ENCODE measurements at regions not wholly inside any gene's neighbourhood (a gene's known extent, or its start where the extent isn't known, plus 50 kb on each side); places are given as distances from the start of the nearest gene placed in this dataset.

DNA sequence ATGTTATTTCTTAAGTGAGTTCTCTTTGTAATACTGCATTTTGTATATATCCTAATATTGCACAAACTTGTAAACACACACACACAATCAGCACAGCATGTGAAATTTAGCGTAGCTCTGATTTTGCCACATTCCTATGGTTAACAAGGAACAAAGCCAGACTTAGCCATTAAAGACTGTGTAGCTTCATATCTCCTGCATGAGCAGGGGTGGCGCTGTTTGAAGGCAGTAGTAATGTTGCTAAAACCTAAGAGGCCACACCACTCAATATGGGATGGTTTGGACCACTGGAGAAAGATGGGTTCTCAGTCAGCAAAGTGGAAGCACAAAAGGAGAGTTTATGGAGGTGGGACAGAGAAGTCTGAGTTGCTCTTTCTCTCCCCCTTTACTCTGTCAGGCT, 61.1 kb upstream of the RND3 start:
- no peak for DNase-seq
- no peaks in the 10 kb centered on the region for H3K4me1 ChIP-seq (ENCODE audit: insufficient read depth, low read length)
- no peaks in the 10 kb centered on the region for H3K36me3 ChIP-seq (ENCODE audit: insufficient read depth, low read length)
- Mint-ChIP-seq H3K4me3 (no peak overlapping the region), H3K27me3 (peaks cover 0 to 1% of the 10 kb centered on the region in 2 donors), H3K36me3 (no peaks in the 10 kb centered on the region), H3K27ac (no peak overlapping the region), H3K9me3 (peaks cover 0 to 3% (median 0%) of the 10 kb centered on the region in 5 donors), H3K4me1 (no peaks in the 10 kb centered on the region)
- H3K4me3 ChIP-seq (ENCODE audit: low read length): no peak overlapping the region
- no peaks in the 10 kb centered on the region for H3K27me3 ChIP-seq (ENCODE audit: insufficient read depth, low read length, poor library complexity, severe bottlenecking)
- no peaks in the 10 kb centered on the region for H3K9me3 ChIP-seq (ENCODE audit: low read length)
- ChIA-PET CTCF (no interaction called here), POLR2A (no interaction called here)
- H3K27ac ChIP-seq (ENCODE audit: low read depth, low read length): no peak overlapping the region

- no peak for DNase-seq
- Histone ChIP-seq H3K36me3 (ENCODE audit: insufficient read depth, low read length) (no peaks in the 10 kb centered on the region), H3K27me3 (ENCODE audit: insufficient read depth, low read length, poor library complexity, severe bottlenecking) (no peaks in the 10 kb centered on the region), H3K27ac (ENCODE audit: low read depth, low read length) (no peak overlapping the region), H3K4me1 (ENCODE audit: insufficient read depth, low read length) (no peaks in the 10 kb centered on the region), H3K4me3 (ENCODE audit: low read length) (no peak overlapping the region), H3K9me3 (ENCODE audit: low read length) (no peaks in the 10 kb centered on the region)
- ChIA-PET CTCF (no interaction called here), POLR2A (no interaction called here)
- no peak overlapping the region for H3K27ac Mint-ChIP-seq
- H3K36me3 Mint-ChIP-seq: no peaks in the 10 kb centered on the region
- H3K4me1 Mint-ChIP-seq: no peaks in the 10 kb centered on the region
- no peak overlapping the region for H3K4me3 Mint-ChIP-seq
- peaks cover 0 to 5% (median 0%) of the 10 kb centered on the region in 5 donors for H3K9me3 Mint-ChIP-seq
- H3K27me3 Mint-ChIP-seq: peaks cover 0 to 1% of the 10 kb centered on the region in 2 donors
These were observed 58.4 kb upstream of the RND3 start for GRCh38 chr2:150545916-150546315.

DNA sequence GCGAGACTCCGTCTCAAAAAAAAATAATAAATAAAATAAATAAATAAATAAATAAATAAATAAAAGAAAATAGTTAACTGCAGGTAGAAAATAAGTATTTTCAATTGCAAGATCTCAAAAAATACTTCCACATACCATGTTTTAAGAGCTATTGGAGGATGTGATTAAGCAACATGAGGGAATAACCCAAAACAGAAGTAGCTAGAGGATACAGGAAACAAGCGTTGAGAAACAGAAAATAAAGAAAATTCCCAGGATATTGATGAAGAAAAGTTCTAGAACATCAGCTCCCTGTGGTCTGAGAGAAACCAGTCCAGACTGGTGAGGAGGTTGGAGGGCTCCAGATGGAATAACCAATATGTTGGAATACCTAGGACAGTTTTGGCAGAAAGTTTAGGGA, 57.3 kb upstream of the RND3 start:
- Mint-ChIP-seq H3K4me3 (no peak overlapping the region), H3K4me1 (no peaks in the 10 kb centered on the region), H3K27ac (no peak overlapping the region), H3K27me3 (peaks cover 0 to 1% of the 10 kb centered on the region in 2 donors), H3K36me3 (no peaks in the 10 kb centered on the region), H3K9me3 (peaks cover 0 to 5% (median 0%) of the 10 kb centered on the region in 5 donors)
- Histone ChIP-seq H3K4me1 (ENCODE audit: insufficient read depth, low read length) (no peaks in the 10 kb centered on the region), H3K9me3 (ENCODE audit: low read length) (no peaks in the 10 kb centered on the region), H3K4me3 (ENCODE audit: low read length) (no peak overlapping the region), H3K27ac (ENCODE audit: low read depth, low read length) (no peak overlapping the region), H3K27me3 (ENCODE audit: insufficient read depth, low read length, poor library complexity, severe bottlenecking) (no peaks in the 10 kb centered on the region), H3K36me3 (ENCODE audit: insufficient read depth, low read length) (no peaks in the 10 kb centered on the region)
- ChIA-PET CTCF (no interaction called here), POLR2A (no interaction called here)
- no peak for DNase-seq

GRCh38 chr2:150542692-150543091, 55.2 kb upstream of the RND3 start:
- Histone ChIP-seq H3K4me3 (ENCODE audit: low read length) (no peak overlapping the region), H3K36me3 (ENCODE audit: insufficient read depth, low read length) (no peaks in the 10 kb centered on the region), H3K27ac (ENCODE audit: low read depth, low read length) (no peak overlapping the region), H3K4me1 (ENCODE audit: insufficient read depth, low read length) (no peaks in the 10 kb centered on the region), H3K9me3 (ENCODE audit: low read length) (no peaks in the 10 kb centered on the region), H3K27me3 (ENCODE audit: insufficient read depth, low read length, poor library complexity, severe bottlenecking) (no peaks in the 10 kb centered on the region)
- ChIA-PET POLR2A (no interaction called here), CTCF (no interaction called here)
- DNase-seq: no peak
- Mint-ChIP-seq H3K9me3 (peaks cover 0 to 5% (median 2%) of the 10 kb centered on the region in 5 donors), H3K36me3 (no peaks in the 10 kb centered on the region), H3K4me1 (no peaks in the 10 kb centered on the region), H3K27ac (no peak overlapping the region), H3K4me3 (no peak overlapping the region), H3K27me3 (no peaks in the 10 kb centered on the region)

DNA sequence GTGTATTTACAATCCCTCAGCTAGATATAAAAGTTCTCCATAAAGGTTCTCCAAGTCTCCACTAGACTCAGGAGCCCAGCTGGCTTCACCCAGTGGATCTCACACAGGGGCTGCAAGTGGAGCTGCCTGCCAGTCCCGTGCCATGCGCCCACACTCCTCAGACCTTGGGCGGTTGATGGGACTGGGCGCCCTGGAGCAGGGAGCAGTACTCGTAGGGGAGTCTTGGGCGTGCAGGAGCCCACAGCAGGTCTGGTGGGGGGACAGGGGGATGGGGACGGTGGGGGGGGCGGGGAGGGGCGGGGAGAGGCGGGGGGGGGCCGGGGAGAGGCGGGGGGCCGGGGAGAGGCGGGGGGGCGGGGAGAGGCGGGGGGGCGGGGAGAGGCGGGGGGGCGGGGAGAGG, 54.7 kb upstream of the RND3 start:
- POLR2A ChIA-PET: no interaction called here
- Mint-ChIP-seq H3K4me1 (no peaks in the 10 kb centered on the region), H3K4me3 (no peak overlapping the region), H3K27me3 (no peaks in the 10 kb centered on the region), H3K27ac (no peak overlapping the region), H3K36me3 (no peaks in the 10 kb centered on the region), H3K9me3 (peaks cover 0 to 5% (median 2%) of the 10 kb centered on the region in 5 donors)
- Histone ChIP-seq H3K27ac (ENCODE audit: low read depth, low read length) (no peak overlapping the region), H3K4me3 (ENCODE audit: low read length) (no peak overlapping the region), H3K9me3 (ENCODE audit: low read length) (no peaks in the 10 kb centered on the region), H3K27me3 (ENCODE audit: insufficient read depth, low read length, poor library complexity, severe bottlenecking) (no peaks in the 10 kb centered on the region), H3K4me1 (ENCODE audit: insufficient read depth, low read length) (no peaks in the 10 kb centered on the region), H3K36me3 (ENCODE audit: insufficient read depth, low read length) (no peaks in the 10 kb centered on the region)
- DNase-seq: no peak
- CTCF ChIA-PET: no interaction called here

- H3K9me3 ChIP-seq (ENCODE audit: low read length): no peaks in the 10 kb centered on the region
- ChIA-PET POLR2A (no interaction called here), CTCF (no interaction called here)
- H3K36me3 ChIP-seq (ENCODE audit: insufficient read depth, low read length): no peaks in the 10 kb centered on the region
- DNase-seq: no peak
- Mint-ChIP-seq H3K4me3 (no peak overlapping the region), H3K27me3 (peaks cover 0 to 2% of the 10 kb centered on the region in 2 donors), H3K27ac (no peak overlapping the region), H3K4me1 (no peaks in the 10 kb centered on the region), H3K36me3 (no peaks in the 10 kb centered on the region), H3K9me3 (peaks cover 0 to 10% (median 5%) of the 10 kb centered on the region in 5 donors)
- H3K27ac ChIP-seq (ENCODE audit: low read depth, low read length): no peak overlapping the region
- no peak overlapping the region for H3K4me3 ChIP-seq (ENCODE audit: low read length)
- H3K27me3 ChIP-seq (ENCODE audit: insufficient read depth, low read length, poor library complexity, severe bottlenecking): no peaks in the 10 kb centered on the region
- H3K4me1 ChIP-seq (ENCODE audit: insufficient read depth, low read length): no peaks in the 10 kb centered on the region
These were observed 51.3 kb upstream of the RND3 start for GRCh38 chr2:150538651-150539201.
